HuH-7 (cell line): ENCODE measurements at regions not wholly inside any gene's neighbourhood (a gene's known extent, or its start where the extent isn't known, plus 50 kb on each side); places are given as distances from the start of the nearest gene placed in this dataset.

ENCODE experiments used
- DNase-seq: peaks from one replicate; pipeline ENCODE4 v3.0.0; 2011; ENCODE audit warnings: low spot score

DNA sequence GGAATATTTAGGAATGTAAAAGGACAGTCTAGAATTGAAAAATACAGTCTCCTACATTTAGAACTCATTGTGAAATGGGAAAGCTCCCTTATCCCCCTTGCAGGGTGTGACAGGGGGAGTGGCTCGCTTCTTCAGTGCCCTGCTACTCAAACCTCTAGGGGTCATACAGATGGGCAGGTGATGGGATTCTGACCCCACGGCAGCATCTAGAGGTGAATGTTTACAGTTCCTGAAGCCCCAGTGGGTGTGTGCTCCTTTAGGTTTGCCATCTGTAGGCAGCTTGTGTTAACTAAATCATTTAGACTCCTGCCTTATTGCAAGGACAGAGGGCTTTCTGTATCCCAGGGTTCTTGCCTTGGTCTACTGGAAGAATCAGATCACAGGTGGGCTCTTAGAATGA is 271.0 kb upstream of the MPDZ start:
- DNase-seq: no peak

GRCh38 chr9:13548535-13548934 is 269.0 kb upstream of the MPDZ start:
- DNase-seq: no peak

DNA sequence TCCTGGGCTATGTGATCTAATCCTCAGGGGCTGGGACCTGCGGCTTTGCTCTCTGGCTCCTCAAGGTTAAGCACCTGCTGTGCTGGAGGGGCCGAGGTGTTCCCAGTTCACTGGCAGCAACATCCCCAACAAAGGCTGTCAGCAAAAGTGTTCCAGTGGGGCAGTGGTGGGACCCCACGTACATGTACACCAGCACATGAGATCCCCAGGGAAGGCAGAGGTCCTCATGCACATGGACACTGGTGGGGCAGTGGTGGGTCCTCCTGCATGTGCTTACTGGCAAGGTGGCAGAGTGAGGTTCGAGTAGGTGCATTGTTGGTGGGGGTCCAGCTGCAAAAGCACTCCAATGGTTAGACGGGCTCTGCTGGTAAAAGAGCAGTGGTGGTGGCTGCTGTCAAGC is 255.6 kb upstream of the MPDZ start:
- DNase-seq: no peak

DNA sequence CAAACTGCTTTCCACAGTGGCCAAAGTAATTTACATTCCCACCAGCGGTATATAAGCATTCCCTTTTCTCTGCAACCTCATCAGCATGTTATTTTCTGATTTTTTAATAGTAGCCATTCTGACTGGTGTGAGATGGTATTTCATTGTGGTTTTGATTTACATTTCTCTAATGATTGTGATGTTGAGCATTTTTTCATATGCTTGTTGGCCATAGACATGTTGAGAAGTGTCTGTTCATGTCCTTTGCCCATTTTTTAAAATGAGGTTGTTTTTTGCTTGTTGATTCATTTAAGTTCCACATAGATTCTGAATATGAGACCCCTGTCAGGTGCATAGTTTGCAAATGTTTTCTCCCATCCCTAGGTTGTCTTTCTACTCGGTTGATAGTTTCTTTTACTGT is 254.5 kb upstream of the MPDZ start:
- DNase-seq: no peak

DNA sequence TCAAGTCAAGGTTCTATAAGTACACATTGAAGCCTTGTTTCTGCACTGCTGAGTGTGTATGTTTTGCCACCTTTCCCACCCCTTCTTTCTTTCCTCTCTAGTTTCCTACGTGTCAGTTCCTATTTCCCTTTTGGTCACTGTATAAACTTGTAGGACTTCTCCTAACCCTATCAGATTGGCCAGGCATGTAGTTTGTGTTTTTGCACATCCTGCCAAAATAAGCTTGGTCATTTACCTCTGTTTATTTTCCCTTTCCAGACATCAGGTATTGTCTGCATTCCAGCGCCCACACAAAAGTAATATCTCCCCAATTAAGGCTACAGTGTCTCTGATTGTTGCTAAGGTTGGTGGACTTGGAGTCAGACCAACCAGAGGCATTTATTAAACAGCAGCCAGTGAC is 252.9 kb upstream of the MPDZ start:
- no peak for DNase-seq

DNA sequence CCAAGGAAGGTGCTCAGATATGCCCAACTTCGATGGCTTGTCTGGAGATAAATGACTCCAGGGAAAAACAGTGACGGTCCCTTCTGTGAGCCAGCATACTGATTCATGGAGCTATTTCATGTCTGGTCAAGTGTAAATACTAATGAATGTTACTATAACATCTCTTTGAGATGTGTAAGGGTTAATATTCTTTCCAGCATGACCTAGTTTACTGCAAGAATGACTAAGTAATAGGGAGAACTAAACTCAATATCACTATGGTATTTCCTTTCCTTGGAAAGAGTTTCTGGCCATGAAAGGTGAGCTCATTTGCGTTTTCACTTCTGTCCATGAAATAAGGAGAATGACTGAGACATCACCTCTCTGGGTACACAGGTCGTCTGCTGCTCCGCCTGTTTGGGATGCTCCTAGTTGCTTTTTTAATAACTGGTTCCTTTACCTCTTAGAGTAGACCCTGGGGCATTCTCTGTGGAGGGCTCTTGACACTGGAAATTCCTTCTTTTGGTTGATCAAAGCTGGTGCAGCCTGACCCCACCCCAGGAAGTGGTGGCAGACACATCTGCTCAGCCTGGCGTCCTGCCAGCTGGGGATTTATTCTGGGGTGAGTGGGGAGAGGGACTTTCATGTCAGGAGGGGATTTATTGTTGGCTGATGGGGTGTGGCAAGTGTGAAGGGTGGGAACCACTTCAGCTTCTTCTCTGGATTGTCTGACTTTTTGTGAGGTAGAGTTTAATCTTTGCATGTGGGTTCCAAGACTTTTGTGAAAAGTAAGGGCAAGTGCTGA is 250.0 kb upstream of the MPDZ start:
- no peak for DNase-seq

DNA sequence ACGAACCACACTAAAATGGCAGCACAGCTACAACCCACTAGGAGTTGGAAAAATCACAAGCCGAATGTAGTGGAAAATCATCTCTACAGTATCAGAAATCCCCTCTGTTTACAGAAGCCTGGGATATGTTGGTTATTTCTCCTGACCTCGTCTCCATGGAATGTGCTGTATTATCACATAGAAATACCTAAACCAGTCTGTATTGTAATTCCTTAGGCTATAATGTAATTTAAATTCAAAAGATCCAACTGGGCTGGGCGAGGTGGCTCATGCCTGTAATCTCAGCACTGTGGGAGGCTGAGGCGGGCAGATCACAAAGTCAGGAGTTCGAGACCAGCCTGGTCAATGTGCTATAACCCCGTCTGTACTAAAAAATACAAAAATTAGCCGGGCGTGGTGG is 244.8 kb upstream of the MPDZ start:
- DNase-seq: no peak

DNA sequence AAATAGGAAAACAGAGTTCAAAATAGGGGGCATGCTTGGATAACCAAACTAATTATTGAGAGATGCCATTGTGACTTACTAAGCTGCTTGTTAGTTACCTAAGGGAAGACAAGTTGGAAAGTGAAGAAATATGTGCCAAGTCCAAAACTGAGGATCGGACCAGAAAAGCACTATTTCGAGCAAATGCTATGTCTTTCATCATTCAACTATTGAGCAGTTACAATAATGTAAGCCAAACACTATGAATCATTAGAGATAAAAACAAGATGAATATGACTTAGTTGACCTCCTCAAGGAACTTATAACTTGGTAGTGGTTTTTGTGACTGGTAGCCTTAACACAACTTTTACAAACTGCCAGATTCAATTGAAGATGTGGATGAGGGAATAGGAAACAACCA is 240.6 kb upstream of the MPDZ start:
- DNase-seq: no peak

DNA sequence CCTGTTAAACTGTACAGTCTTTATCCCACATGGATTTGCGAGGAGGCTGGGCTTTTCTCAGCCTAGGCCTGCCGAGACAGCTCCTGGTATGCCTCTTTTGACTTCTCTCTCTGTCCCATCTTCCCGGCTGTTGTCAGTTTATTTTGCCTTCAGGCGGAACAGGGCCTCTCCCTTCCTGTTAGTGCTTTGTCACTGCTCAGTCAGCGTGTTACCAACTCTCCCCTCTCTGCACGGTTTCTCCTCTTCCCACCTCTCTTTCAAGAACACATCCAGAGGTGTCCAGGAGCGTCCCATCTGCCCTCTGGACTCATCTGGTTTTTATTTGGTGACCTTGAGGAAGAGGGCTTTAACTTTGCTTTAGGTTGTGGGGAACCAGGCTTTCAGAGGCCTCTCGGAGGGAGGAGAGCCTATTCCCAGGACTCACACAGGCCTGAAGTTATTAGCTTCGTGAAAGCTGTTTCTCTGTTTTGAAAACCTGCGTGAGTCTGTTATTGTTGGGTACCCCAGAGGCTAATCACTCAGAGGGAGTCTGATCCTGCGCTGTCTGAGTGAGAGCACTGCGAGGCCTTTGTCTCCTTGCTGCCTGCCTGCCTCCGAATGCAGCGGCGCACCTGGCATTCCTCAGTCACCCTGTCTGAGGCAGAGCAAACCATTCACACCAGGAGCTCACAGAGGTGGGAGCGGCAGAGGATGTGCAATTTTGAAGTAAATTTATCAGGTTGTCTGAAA is 234.4 kb upstream of the MPDZ start:
- DNase-seq: no peak

DNA sequence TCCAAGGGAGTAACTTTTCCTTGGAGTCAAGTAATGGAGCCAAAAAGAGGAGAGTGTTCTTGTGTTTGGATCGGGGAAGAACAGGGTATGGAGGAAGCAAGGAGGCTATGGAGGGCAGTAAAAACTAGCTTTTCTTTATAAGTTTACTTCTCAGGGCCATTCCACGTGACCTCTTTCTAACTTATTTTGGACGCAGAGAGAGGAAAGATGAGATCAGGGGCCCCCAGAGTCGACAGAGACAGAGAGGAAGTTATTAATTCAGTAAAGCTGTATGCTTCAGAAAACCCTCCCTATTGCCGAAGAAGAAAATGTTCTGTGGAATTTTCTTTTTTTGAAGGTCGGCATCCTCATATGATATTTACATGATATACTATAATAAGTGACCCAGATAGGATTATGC is 233.8 kb upstream of the MPDZ start:
- DNase-seq: no peak

GRCh38 chr9:13508681-13509080 is 229.2 kb upstream of the MPDZ start:
- no peak for DNase-seq

GRCh38 chr9:13508086-13508485 is 228.6 kb upstream of the MPDZ start:
- no peak for DNase-seq

- no peak for DNase-seq
Measured at GRCh38 chr9:13505797-13506196, 226.3 kb upstream of the MPDZ start.

GRCh38 chr9:13503599-13503998 is 224.1 kb upstream of the MPDZ start:
- no peak for DNase-seq

- DNase-seq: no peak
Measured at GRCh38 chr9:13502484-13502883, 223.0 kb upstream of the MPDZ start.

DNA sequence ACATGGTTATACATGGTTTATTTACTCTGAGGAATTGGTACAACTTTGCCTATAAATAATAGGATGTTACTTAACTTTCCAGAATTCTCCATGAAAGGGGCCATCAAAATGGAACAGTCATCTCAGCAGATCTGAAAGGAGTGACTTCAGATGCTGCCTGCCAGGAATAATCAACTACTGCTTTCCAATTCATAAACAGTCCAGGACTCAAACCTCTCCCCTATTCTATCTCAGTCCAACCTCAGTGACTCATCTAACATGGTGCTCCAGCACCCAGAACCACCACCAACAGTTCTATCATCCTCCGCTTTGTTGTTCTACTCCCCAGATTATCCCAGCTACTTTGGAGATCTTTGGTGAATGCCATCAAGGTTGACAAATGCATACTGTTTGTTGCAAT is 221.5 kb upstream of the MPDZ start:
- DNase-seq: no peak

GRCh38 chr9:13500034-13500433 is 220.5 kb upstream of the MPDZ start:
- no peak for DNase-seq

DNA sequence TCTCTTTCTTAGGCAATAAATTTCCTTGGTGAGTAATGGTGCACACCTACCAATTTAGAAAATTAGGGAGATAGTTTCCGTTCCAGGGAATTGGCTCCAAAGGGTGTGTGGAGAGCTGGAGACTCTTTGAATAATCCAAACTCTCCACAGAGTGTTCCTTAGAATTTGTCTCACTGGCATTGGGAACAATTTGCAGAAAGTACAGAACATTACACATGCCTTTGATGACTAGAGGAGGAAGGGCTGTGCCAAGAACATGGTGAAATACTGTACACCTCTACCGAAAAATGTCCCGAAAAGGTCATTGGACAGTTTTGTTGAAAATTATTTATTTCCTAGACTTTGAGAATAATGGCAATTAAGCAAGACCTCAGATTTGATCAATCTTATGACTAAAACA is 214.2 kb upstream of the MPDZ start:
- DNase-seq: no peak

- no peak for DNase-seq
Measured at GRCh38 chr9:13491493-13492424, 212.3 kb upstream of the MPDZ start.

DNA sequence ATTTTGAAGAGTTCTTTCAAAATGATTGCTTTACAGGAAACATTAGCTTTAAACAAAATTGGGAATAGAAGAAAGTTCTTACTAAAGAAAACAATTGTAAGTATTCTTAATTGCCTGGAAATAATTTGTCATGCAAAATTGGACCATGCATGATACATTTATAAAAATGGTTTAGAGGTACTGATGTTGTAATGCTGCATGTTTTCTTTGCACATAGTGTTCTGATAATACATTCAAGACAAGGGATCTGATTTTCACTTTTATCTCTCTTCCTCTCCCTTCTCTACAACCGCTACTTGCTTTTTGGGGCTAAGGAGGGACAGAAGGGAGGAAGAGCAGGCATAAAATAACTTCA is 211.6 kb upstream of the MPDZ start:
- no peak for DNase-seq

- no peak for DNase-seq
Measured at GRCh38 chr9:13487936-13488335, 208.4 kb upstream of the MPDZ start.

DNA sequence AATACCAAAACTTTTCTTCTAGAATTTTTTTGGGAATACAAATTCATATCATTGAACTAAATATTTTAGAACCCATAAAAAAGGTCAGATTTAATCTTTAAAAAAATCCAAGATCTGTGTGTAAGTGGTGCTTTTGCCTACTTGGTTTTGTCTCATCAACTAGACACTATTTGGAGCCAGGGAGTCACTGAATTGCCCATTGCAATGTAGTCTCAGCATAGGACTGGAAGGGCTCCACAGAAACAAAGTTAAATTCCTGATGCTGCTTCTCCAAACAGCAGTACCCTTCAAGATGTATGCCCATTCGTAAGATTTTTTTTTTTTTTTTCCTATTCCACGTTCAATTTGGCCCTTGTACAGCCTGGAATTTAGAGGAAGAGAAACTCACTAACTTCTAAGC is 208.0 kb upstream of the MPDZ start:
- DNase-seq: no peak

- DNase-seq: no peak
Measured at GRCh38 chr9:13487071-13487470, 207.6 kb upstream of the MPDZ start.
